ENCODE measurements at regions not wholly inside any gene's neighbourhood (a gene's known extent, or its start where the extent isn't known, plus 50 kb on each side); places are given as distances from the start of the nearest gene placed in this dataset.

DNA sequence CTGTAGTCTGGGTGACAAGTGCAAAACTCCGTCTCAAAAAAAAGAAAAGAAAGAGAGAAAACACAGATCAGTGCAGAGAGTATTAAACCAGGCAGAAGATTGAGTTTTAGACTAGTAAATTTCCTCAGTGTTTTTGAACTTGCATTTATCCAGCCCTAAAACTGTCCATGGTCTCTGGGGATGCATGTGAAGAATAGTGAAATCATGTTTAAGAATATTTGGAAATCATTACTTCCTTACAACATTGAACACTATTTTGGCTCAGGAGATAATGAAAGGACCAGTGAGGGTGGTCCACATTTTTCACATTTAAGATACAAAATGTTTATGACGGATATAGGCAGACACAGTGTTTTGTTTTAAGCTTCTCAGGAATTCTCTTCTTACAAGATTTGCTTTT lies 195.8 kb upstream of the RASGEF1B start:
- TF ChIP-seq, protein P1, sequence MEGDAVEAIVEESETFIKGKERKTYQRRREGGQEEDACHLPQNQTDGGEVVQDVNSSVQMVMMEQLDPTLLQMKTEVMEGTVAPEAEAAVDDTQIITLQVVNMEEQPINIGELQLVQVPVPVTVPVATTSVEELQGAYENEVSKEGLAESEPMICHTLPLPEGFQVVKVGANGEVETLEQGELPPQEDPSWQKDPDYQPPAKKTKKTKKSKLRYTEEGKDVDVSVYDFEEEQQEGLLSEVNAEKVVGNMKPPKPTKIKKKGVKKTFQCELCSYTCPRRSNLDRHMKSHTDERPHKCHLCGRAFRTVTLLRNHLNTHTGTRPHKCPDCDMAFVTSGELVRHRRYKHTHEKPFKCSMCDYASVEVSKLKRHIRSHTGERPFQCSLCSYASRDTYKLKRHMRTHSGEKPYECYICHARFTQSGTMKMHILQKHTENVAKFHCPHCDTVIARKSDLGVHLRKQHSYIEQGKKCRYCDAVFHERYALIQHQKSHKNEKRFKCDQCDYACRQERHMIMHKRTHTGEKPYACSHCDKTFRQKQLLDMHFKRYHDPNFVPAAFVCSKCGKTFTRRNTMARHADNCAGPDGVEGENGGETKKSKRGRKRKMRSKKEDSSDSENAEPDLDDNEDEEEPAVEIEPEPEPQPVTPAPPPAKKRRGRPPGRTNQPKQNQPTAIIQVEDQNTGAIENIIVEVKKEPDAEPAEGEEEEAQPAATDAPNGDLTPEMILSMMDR (IDR thresholded peaks at IDR 0.05): no peak
- TF ChIP-seq ZFX (IDR thresholded peaks at IDR 0.05; ENCODE audit: borderline replicate concordance): no peak
- no peak overlapping the region for H3K27ac ChIP-seq

DNA sequence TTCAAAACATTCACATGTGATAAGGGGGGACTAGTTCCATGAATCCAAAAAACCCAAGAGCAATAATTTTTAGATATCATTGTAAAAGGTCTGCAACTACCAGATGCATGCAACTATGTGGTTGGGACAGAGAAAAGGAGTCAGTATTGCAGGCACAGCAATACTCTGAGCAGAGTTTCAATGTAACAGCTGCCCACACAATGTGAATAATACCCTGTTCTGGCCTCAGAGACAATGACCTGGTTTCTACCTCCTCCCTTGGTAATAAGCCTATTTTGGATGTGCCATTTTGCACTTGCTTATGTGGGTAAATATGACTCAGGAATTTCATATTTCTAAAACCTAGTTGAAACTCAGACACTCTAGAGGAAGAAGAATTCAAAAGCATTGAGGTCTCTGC lies 194.8 kb upstream of the RASGEF1B start:
- TF ChIP-seq ZFX (IDR thresholded peaks at IDR 0.05; ENCODE audit: borderline replicate concordance): no peak
- TF ChIP-seq, protein P1 (IDR thresholded peaks at IDR 0.05): no peak
- H3K27ac ChIP-seq: no peak overlapping the region

GRCh38 chr4:81665649-81666048 lies 193.9 kb upstream of the RASGEF1B start:
- H3K27ac ChIP-seq: no peak overlapping the region
- TF ChIP-seq, protein P1 (IDR thresholded peaks at IDR 0.05): no peak
- no peak for TF ChIP-seq ZFX (IDR thresholded peaks at IDR 0.05; ENCODE audit: borderline replicate concordance)

DNA sequence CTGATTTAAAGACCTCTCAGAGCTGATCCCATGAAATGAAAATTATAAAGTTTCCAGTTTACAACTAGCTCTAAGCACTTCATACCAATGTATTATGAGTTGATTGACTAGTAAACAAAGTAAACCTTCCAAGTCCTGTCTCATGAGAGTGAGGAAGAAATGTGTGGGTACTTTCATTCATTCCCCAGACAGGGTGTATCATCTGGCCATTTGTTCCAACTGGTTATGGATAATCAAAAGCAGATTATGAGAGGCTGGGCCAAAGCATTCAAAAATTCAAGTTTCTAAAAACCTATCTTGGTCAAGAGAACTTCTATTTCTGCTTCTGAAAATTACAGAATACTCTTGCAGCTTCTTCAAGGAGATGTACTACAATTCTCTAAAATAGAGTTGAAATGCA lies 193.3 kb upstream of the RASGEF1B start:
- H3K27ac ChIP-seq: no peak overlapping the region
- TF ChIP-seq, protein P1 (IDR thresholded peaks at IDR 0.05): no peak
- no peak for TF ChIP-seq ZFX (IDR thresholded peaks at IDR 0.05; ENCODE audit: borderline replicate concordance)

DNA sequence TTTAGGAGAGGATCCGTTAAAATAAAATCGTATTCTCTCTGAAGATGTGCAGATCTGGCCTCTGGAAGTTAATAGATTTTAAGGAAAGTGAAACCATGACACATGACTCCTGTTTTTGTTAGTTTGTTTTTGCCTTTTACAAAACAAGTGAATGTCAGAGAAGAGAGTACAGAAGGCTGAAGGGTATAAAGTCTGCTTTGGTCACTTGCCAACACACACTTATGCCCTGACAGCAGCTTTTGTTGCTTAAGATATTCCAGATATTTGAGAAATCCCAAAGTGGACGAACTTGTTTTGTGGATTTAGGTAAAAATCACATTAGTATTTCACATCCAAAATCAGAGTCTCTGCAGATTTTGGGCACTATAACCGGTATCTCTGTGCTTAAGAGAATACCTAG lies 192.4 kb upstream of the RASGEF1B start:
- H3K27ac ChIP-seq: no peak overlapping the region
- TF ChIP-seq, protein P1 (IDR thresholded peaks at IDR 0.05): no peak
- TF ChIP-seq ZFX (IDR thresholded peaks at IDR 0.05; ENCODE audit: borderline replicate concordance): no peak

GRCh38 chr4:81663368-81663767 lies 191.7 kb upstream of the RASGEF1B start:
- no peak overlapping the region for H3K27ac ChIP-seq
- TF ChIP-seq, protein P1 (IDR thresholded peaks at IDR 0.05): no peak
- no peak for TF ChIP-seq ZFX (IDR thresholded peaks at IDR 0.05; ENCODE audit: borderline replicate concordance)

- TF ChIP-seq, protein P1 (IDR thresholded peaks at IDR 0.05): no peak
- no peak for TF ChIP-seq ZFX (IDR thresholded peaks at IDR 0.05; ENCODE audit: borderline replicate concordance)
- no peak overlapping the region for H3K27ac ChIP-seq
Measured at GRCh38 chr4:81659051-81659450, 187.3 kb upstream of the RASGEF1B start.

Data from 22Rv1 (cell line).